AG20443 (cell line): ENCODE measurements at regions not wholly inside any gene's neighbourhood (a gene's known extent, or its start where the extent isn't known, plus 50 kb on each side); places are given as distances from the start of the nearest gene placed in this dataset.
A peak's percentile ranks its signal among the peaks of the same experiment; 100 is the strongest.

Experiments
- DNase-seq: peaks from one replicate; pipeline ENCODE4 v3.0.0; 2012; ENCODE audit warnings: low spot score, mixed read lengths

DNA sequence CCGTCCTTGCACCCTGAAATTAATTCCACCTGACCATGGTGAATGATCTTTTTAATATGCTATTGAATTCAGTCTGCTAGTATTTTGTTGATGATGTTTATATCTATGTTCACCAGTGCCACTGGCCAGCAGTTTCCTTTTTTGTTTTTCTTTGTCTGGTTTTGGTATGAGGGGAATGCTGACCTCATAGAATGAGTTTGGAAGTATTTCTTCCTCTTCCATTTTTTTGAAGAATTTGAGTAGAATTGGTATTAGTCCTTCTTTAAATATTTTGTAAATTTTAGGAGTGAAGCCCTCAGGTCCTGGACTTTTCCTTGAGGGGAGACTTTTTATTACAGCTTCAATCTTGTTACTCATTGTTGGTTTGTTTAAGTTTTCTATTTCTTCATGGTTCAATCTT, 231.6 kb downstream of the MRPL39 start:
- DNase-seq, result no peak

DNA sequence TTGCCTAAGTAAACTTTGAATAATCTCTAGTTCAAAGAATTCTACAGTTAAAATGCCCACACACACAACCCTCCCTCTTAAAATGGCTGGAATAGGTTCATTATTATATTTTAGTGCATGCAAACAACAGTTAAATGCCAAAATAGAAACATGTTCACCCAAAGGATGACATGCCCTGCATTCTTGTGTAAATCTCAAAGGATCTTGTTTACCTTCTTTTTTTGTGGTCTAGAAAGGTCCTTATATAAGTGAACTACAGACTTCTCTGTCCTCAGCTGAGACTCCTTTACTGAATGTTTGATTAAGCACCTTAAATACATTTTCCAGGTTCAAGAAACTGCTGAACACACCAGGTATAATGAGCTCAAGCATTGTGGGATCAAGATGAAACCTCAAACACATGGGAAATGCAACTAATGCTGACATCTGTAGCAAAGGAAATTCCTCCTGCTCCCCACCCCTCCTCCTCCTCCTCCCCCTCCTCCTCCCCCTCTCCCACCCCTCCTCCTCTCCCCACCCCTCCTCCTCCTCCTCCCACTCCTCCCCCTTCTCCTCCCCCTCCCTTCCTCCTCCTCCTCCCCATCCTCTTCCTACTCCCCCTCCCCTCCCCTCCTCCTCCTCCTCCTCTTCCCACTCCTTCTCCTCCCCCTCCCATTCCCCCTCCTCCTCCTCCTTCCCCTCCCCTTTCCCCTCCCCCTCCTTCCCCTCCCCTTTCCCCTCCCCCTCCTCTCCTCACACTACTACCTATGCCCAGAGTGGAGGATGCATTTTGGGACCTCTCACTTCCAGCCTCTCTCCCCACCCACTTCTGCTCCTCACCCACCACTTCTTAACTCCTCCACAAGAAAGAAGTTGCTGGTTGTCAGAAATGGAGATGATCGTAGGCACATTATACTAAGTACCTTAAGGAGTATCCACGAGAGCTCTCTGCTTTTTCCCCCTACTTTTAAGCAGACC, 233.9 kb downstream of the MRPL39 start:
- DNase-seq, result no peak

DNA sequence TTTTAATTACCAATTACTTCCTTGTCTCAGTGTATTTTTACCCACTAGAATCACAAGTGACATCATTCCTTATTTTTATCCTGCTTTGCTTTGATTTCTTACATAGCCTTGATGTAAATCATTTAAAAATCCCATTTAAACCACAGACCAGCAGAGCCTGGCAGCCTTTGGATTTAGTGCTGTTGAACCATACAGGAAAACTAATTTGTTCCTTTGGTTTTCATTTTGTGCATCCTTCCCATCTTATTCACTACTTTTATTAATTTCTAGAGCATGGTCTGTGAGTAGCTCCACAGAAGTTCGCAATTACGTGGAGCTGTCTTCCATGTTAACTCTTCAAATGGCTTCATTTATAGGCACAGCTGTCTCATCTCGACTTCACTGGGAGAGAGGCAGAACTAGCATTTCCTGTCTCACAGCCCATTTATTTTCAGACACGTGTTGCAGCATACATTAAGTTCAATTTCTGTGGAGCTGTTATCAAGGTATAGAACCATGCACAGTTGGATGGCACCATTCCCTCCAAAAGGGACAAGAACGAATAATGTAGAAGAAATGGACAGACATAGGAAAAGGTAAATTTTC, 235.3 kb downstream of the MRPL39 start:
- DNase-seq, result no peak

DNA sequence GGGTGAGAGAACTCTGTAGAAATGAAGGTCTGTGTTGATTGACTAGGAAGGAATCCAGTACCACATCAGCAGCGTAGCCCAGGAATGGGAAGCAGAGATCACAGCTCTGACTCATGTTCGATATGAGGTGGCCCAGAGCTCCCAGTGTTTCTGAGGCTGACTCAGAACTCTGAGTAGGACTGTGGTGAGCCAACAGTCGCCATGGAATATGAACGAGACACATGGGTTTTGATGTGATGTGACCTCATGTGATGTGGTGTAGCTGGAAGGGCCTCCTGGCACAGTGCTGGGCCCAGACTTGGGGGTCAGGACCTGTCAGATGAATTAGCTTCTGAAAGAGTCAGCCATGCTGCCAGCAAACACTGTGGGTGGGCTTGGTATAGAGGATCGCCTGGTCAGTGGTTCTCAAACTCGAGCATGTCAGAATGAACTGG, 237.0 kb downstream of the MRPL39 start:
- peak; percentile 88 for DNase-seq

DNA sequence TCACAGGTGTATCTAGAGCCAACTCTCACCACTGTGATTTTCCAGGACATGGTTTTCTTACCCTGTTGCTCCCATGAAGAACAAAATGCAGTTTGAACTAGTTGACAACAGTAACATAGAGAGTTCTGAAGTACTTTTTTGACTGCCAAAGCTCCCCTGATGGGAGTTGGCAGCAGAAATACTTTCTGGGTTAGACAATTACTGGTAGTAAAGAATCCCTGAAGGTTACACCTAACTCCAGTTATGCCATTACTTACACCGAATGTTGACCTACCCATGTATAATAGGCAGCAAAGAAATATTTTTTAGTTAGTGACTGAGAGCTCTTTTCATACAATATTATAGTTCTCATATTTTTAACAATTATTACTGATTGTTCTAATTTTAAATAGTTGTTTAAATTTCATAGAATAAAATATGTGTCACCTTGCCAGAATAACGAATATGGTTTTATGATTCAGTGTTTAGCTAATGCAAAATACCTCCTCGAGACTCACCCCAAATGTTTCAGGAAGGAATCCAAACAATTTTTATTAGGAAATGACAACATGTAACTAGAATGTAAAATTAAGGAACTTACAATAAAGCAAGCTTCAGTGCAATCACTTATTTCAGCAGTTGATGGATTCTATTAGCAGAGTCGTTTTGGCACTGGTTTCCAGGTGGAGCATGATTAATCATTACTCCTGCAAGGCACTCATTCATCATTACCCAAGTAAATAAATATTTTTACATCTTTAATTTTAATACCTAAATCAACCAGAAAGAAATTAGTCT, 237.6 kb downstream of the MRPL39 start:
- DNase-seq, result peak; percentile 29

DNA sequence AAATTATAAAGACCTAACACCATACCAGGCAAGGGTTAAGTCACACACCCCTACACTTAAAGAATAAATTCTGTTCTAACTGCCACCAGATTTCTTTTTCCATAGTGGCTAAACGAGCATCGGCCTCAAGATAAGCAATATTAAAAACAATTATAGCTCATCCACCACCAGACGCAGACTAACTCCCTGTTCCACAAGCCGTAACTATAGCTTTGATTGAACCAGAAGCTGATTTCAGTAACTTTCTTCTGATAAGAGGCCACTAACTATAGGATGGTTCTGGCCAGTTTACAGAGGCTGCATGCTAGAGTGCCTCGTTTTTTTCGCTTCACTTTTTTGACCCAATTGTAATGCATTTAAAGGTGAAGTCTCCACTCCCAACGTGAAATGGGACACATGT, 238.8 kb downstream of the MRPL39 start:
- no peak for DNase-seq

DNA sequence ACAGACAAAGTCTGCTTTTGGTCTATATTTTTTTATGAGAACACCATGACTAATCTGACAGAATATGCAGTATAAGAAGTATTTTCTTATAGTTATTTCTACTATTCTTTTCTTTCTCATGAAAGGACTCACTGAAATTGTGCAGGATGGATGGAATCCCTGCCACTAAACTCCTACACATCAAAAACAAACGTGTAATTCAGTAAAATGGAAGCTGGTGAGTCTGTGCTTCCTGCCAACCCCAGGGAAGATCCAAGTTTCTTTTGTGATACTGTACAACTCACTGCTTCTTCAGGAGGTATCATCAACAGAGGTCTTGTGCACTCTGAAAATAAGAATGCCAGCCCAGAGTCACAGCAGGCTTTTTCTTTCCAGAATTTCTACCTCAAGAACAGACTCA, 241.2 kb downstream of the MRPL39 start:
- DNase-seq, result no peak

DNA sequence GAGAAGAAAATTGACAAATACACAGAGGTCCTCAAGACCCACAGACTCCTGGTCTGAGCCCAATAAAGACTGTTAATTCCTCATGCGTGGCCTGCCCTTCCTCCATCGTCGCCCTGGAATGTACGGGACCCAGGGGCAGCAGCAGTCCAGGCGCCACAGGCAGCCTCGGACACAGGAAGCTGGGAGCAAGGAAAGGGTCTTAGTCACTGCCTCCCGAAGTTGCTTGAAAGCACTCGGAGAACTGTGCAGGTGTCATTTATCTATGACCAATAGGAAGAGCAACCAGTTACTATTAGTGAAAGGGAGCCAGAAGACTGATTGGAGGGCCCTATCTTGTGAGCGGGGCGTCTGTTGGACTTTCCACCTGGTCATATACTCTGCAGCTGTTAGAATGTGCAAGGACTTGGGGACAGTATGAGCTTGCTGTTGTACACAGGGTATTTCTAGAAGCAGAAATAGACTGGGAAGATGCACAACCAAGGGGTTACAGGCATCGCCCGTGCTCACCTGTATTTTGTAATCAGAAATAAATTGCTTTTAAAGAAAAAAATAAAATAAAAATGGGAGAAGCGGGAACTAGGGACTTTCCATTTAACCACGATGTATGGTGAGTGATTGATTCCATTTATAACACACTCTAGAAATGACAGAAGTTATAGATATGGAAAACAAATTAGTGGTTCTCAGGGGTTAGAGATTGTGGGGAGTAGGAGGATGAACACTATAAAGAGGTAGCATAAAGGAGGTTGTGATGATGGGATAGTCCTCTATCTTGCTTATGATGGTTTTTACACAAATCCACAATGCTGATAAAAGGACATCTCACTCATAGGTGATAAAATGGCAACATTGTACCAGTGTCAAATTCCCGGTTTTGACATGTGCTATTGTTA, 244.7 kb downstream of the MRPL39 start:
- no peak for DNase-seq

DNA sequence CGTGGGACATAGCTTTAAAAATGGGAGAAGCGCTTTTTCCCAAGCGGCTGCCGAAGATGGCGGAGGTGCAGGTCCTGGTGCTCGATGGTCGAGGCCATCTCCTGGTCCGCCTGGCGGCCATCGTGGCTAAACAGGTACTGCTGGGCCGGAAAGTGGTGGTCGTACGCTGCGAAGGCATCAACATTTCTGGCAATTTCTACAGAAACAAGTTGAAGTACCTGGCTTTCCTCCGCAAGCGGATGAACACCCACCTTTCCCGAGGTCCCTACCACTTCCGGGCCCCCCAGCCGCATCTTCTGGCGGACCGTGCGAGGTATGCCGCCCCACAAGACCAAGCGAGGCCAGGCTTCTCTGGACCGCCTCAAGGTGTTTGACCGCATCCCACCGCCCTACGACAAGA, 245.5 kb downstream of the MRPL39 start:
- DNase-seq, result no peak

DNA sequence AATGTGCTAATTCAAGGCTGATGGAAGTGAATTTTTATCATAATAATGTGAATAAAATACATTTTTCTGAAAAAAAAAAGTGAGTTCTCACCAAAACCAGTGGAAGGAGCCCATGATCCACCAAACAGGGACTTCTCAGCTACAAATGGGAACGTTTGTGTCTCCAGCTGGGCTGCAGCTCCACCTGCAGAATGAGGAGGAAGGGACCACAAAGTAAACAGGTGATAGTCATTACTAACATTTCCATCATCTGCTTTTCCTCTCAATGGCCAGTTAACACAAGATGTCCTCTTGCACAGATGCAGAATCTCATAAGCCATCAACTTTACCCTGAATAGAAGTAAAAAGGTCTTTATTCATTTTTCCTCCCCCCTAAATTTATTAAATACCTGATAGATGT, 246.2 kb downstream of the MRPL39 start:
- no peak for DNase-seq

DNA sequence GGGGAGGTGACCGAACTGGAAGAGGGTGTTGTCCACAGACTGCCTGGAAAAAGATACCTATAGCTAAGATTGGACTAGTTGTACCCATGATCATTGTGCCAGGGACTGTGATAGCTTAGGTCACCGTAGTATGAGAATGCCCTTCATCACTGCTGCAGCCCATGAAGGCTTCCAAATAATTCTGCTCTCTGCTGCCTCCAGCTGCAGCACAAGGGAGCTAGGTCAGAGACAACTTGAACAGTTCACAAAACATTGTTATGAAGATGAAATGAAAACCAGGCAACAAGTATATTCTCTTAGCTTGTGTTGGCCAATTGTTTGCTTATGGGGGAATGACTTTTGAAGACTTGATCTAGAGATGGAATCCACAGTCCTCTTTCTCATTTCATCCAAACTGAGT, 246.7 kb downstream of the MRPL39 start:
- DNase-seq, result peak; percentile 18

DNA sequence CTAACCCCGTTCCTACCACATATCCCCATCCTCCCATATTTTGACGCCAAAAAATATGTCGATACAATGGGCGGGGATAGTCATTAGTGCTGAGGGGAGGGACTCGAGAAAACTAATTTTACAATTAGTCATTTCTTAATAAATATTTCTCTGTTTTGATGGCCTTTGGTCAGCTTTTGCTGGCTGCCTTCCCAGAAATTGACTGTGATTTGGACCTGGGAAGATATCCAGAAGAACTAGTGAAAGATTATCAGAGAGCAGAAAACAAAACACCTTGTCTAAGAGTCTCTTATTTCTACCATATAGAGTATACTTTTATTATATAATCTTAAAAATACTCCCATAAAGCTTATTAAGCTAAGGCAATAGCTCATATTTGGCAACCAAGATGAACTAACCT, 247.6 kb downstream of the MRPL39 start:
- no peak for DNase-seq

DNA sequence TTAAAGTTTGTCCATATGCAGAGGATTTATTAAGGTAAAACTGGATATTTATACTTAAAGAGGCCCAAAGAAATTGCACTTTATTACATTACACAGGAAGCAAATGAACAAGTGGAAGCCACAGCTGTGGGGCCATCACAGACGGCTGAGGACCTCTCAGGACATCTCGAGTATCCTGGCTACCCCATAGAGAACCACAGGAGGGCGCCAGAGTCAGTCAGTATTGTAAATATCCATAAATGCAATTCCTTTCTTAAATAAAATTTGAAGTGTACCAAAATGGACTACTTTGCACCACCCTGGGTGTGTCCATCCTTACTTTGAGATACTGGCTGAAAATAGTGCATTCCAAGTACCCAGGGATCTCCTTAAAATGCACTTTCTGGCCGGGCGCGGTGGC, 257.2 kb downstream of the MRPL39 start:
- DNase-seq, result peak; percentile 64

DNA sequence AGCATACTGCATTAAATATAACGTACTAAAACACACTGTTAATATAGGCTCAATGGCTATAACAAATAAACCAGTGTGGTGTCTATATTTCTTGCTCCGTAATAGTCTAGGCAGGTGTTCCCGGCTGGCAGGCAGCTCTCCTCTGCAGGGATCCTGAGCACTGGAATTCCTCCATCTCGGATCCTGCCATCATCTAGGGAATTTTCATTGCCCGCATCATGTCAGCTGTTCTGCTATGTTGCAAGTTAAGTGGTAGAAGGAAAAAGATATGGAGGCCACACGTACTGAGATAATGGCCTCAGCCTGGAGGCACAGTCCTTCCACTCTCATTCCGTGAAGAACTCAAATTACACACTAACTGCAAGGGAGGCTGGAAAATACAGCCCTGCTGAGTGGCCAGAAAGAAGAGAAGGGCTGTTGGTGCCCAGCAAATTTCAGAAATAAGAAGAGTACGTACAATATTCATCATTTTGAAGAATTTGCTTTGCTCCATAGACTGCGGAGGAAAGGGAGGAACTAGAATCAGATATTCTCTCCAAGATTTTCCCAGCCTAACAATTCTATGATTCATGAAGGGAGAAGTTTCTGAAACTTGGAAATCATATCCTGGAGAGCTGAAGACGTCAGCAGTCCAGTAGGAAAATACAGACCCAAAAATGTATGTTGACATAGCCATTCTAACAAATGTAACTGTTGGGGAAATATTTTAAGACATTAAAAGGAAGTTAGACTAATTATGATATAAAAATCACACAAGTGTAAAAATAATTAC, 263.3 kb downstream of the MRPL39 start:
- DNase-seq, result no peak

DNA sequence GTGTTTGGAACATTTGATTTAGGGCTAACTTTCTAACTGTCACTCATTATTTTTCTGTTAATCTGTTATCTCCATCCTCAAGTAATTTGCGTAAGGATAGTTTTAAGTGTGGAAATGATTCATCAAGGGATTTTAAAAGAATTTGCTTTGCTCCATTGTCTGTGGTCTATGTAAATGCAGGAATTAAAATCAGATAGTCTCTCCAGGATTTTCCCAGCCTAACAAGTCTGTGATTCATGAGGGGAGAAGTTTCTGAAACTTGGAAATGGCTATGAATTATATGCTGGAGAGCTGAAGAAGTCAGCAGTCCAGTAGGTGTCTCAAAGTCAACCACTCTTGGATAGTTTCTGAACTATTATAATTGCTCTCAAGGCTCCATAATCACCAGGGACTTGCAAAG, 264.5 kb downstream of the MRPL39 start:
- DNase-seq, result peak; percentile 10

DNA sequence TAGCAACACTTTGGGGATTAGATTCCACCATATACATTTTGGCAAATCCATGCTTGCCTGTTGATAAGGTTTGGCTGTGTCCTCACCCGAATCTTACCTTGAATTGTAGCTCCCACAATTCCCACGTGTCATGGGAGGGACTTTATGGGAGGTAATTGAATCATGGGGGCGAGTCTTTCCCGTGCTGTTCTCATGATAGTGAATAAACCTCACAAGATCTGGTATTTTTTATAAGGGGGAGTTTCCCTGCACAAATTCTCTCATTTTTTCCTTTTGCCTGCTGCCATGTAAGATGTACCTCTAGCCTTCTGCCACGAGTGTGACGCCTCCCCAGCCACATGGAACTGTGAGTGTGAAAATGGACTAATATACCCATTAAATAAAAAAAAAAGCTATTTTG, 265.3 kb downstream of the MRPL39 start:
- no peak for DNase-seq

DNA sequence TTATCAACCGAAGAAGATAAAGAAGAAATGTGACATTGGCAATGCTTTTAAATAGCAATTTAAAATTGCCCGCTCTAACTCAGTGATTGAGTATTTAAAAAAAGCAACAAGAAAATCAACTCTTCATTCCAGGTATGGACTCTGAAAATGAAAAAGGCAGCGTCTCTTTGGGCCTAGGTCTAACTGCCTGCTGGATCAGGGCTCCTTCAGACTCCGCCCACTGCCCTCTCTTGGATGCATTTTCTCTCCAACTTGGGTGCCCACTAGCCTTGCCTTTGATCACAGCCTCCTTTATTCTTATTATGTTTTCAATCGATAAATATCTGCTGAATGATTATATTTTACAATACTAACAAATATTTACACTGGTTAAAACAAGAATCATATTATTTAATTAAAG, 268.9 kb downstream of the MRPL39 start:
- DNase-seq, result no peak

DNA sequence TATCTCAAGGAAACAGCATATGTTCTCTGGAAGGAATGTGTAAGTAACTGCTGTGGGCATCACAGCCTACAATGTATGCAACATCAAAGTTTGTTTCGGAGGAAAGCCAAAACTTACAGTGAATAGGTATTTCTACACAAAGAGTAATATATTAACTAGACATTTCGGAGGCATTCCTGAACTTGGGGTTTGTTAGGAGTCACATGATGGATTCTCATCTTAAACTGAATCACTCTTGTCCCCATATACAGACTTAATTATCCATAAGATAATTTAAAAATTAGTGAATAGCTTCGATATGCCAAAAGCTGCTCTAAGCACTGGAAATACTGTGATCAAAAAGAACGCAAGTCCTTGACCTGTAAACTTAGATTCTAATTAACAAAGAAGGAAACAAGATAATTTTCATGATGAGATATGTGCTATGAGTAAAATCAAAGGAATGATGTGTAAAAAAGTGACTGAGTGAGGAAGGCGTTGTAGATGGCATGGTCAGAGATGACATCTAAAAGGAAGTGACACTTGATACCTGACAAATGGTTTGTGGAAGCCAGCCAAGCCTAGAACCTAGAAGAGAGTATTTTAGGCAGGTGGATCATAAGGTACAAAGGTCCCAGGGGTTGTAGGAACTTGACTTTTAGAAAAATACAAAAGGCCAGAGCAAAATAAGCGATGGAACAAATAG, 273.1 kb downstream of the MRPL39 start:
- no peak for DNase-seq

DNA sequence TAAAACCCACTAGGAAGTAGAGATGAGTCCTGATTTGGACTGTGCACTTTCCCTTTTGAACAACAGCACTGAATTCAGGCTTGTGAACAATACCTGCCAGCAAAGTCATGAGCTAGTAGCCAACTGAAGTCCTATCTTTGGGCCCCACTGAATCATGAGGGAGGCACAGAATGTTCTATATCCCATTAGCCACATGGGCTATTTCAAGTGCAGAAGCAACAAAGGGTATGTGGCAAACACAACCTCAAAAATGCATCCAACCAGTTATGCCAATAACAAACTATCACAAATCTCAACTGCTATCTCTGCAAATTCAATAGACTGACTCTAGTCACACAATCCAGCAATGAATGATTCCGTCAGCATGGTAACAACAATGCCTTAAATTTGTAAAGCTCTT, 276.0 kb downstream of the MRPL39 start:
- no peak for DNase-seq

DNA sequence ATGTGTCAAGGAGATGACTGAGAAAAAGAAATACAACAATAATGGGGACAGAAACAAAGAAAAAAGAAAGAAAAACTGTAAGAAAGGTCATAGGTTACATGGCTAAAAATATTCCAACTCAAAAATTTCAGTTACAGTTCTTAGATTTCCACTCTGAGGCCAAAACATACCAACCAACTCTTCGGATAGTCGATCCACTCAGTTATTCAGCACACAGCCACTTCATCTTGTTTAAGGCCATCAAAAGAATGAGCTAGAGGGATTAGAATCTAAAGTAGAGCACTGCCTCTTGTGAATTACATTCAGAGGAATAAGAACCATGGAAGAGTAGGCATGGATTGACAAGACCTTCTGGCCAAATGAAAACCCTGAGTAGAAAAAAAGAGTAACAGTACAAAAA, 277.0 kb downstream of the MRPL39 start:
- DNase-seq, result no peak
